ENCODE measurements at regions not wholly inside any gene's neighbourhood (a gene's known extent, or its start where the extent isn't known, plus 50 kb on each side); places are given as distances from the start of the nearest gene placed in this dataset.

DNA sequence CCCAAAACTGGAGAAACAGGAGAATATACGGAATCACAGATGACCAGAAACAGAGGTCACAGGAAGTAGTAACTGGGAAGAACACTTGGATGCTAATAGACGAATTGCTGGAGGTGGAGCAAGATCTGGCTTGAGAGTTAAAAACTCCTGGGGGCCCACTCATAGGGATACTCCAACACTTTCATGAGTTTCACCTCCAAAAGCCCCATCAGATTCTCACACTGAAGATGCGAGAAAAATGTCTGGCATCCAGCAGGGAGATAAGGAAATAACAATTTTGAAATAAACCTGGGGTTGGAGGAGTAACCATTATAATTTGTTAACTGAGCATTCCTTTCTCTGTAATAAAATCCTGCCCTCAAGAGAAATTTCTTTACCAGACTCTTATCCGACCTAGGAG lies 154.0 kb downstream of the ANXA2 start:
- H3K27me3 ChIP-seq = no peaks in the 10 kb centered on the region
- WGBS, 2 donors = 43 to 50% methylated on average over 4 of the region's 4 CpGs
- ATAC-seq = no peak
- no peak overlapping the region for H3K4me3 ChIP-seq
- no peak for DNase-seq
- no peaks in the 10 kb centered on the region for H3K36me3 ChIP-seq
- H3K9me3 ChIP-seq = no peaks in the 10 kb centered on the region
- no peak for FAIRE-seq
- H3K4me1 ChIP-seq = no peaks in the 10 kb centered on the region
- intact Hi-C loops (cut with DNase I) = no loop called here
- TF ChIP-seq, protein P1, sequence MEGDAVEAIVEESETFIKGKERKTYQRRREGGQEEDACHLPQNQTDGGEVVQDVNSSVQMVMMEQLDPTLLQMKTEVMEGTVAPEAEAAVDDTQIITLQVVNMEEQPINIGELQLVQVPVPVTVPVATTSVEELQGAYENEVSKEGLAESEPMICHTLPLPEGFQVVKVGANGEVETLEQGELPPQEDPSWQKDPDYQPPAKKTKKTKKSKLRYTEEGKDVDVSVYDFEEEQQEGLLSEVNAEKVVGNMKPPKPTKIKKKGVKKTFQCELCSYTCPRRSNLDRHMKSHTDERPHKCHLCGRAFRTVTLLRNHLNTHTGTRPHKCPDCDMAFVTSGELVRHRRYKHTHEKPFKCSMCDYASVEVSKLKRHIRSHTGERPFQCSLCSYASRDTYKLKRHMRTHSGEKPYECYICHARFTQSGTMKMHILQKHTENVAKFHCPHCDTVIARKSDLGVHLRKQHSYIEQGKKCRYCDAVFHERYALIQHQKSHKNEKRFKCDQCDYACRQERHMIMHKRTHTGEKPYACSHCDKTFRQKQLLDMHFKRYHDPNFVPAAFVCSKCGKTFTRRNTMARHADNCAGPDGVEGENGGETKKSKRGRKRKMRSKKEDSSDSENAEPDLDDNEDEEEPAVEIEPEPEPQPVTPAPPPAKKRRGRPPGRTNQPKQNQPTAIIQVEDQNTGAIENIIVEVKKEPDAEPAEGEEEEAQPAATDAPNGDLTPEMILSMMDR (IDR thresholded peaks at IDR 0.05) = no peak
- no peak overlapping the region for H3K27ac ChIP-seq

DNA sequence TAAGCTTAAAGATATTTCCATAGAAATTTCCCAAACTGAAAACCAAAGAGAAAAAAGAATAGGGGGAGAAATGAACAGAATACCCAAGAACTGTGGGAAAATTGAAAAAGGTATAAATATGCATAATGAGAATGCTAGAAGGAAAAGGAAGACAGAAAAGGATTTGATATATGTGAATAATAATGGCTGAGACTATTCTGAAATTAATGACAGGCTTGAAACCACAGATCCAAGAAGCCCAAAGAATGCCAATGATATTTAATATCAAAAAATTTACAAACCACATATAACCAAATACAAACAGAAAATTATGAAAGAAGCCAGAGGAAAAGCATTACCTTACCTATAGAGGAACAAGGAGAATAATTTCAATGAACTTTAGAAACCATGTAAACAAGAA lies 153.0 kb downstream of the ANXA2 start:
- no peak for FAIRE-seq
- TF ChIP-seq, protein P1 (IDR thresholded peaks at IDR 0.05) = no peak

DNA sequence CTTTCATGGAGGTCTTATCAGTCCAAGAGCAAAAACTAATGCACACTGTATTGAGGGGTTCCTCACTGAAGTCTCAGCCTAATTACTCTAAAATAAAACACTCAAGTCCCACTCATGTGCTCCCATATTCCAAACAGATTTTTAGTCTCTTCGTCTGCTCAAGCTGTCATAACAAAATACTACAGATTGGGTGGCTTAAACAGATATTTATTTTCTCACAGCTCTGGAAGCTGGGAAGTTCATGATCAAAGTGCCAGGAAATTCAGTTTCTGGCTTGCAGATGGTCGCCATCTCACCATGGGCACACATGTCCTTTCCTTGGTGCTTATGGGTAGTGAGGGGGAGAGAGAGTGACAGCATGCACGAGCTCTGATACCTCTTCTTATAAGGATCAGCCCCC lies 147.5 kb downstream of the ANXA2 start:
- ATAC-seq = no peak
- FAIRE-seq = no peak
- Histone ChIP-seq H3K4me1 (no peaks in the 10 kb centered on the region), H3K27me3 (peaks cover 0 to 4% (median 0%) of the 10 kb centered on the region in 4 donors), H3K36me3 (no peaks in the 10 kb centered on the region), H3K4me3 (no peak overlapping the region), H3K27ac (no peak overlapping the region), H3K9me3 (no peaks in the 10 kb centered on the region)
- TF ChIP-seq, protein P1 (IDR thresholded peaks at IDR 0.05) = no peak
- WGBS, 2 donors = 67 to 77% methylated on average over 3 of the region's 3 CpGs
- intact Hi-C loops (cut with DNase I) = no loop called here
- DNase-seq = no peak

More for the DNA sequence above, 153.0 kb downstream of the ANXA2 start:
- no peak overlapping the region for H3K4me3 ChIP-seq
- no peaks in the 10 kb centered on the region for H3K27me3 ChIP-seq
- DNase-seq (no peak), ATAC-seq (no peak)
- no peaks in the 10 kb centered on the region for H3K4me1 ChIP-seq
- H3K27ac ChIP-seq = no peak overlapping the region
- H3K9me3 ChIP-seq = no peaks in the 10 kb centered on the region
- no peaks in the 10 kb centered on the region for H3K36me3 ChIP-seq
- intact Hi-C loops (cut with DNase I) = no loop called here

DNA sequence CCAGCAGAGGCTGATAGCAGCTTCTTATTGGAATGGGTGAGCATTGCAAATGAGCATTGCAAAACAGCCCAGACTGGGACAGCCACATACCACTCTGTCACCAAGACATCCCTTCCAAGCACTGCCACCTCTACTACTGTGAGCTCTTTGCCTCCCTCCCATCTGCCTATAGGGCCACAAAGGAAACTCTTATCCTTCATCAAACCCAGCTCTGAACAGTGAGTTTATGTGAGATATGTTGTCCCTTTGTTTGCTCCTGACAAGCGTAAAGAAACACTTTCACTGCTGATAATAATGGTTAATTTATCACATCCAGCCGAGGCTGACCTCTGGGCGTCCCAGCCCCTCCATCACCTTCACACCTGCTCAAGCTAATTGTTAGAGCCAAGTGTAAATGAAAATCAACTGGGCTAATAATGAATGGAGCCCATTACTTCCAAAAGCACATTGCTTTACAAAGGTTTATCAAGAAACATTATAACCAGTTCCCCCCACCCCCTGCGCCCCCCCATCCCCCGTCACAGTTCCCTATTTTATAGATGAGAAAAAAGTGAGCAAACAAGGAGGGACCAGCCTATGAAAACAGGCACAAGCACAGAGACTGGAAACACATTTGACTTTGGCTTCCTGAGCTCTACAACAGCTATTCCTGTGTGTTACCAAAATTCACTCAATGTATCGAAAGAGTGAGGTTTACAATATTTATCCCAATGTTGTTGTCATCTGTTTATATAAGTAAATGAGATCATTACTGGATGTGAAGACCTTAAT lies 146.3 kb downstream of the ANXA2 start:
- ATAC-seq (no peak), DNase-seq (no peak), FAIRE-seq (no peak)
- no peak overlapping the region for H3K4me3 ChIP-seq
- H3K36me3 ChIP-seq = no peaks in the 10 kb centered on the region
- no peak overlapping the region for H3K27ac ChIP-seq
- H3K9me3 ChIP-seq = no peaks in the 10 kb centered on the region
- WGBS, 2 donors = 29 to 31% methylated on average over 6 of the region's 6 CpGs
- no peaks in the 10 kb centered on the region for H3K4me1 ChIP-seq
- H3K27me3 ChIP-seq = peaks cover 0 to 4% (median 0%) of the 10 kb centered on the region in 4 donors
- intact Hi-C loops (cut with DNase I) = no loop called here
- TF ChIP-seq, protein P1 (IDR thresholded peaks at IDR 0.05) = no peak

DNA sequence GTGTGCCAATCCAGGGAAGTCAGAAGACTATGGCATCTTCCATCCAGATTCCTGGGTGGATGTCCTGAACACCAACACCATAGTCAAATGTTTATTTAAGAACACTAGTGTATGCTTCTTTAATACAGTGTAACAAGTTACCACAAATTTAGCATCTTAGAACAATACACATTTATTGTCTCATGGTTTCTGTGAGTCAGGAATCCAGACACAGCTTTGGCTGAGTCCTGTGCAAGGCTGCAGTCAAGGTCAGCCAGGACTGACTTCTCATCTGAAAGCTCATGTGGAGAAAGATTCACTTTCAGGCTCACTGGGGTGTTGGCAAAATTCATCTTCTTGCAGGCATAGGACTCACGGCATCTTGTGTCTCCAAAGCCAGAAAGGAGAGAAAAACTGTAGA lies 143.4 kb downstream of the ANXA2 start:
- 87 to 94% methylated on average over 1 of the region's 1 CpG for WGBS, 2 donors
- peaks cover 0 to 4% (median 0%) of the 10 kb centered on the region in 4 donors for H3K27me3 ChIP-seq
- H3K36me3 ChIP-seq = no peaks in the 10 kb centered on the region
- FAIRE-seq = no peak
- H3K4me1 ChIP-seq = no peaks in the 10 kb centered on the region
- ATAC-seq = no peak
- no peaks in the 10 kb centered on the region for H3K9me3 ChIP-seq
- intact Hi-C loops (cut with DNase I) = no loop called here
- DNase-seq = no peak
- TF ChIP-seq, protein P1 (IDR thresholded peaks at IDR 0.05) = no peak
- no peak overlapping the region for H3K4me3 ChIP-seq
- no peak overlapping the region for H3K27ac ChIP-seq
